ENCODE measurements at regions not wholly inside any gene's neighbourhood (a gene's known extent, or its start where the extent isn't known, plus 50 kb on each side); places are given as distances from the start of the nearest gene placed in this dataset.

DNA sequence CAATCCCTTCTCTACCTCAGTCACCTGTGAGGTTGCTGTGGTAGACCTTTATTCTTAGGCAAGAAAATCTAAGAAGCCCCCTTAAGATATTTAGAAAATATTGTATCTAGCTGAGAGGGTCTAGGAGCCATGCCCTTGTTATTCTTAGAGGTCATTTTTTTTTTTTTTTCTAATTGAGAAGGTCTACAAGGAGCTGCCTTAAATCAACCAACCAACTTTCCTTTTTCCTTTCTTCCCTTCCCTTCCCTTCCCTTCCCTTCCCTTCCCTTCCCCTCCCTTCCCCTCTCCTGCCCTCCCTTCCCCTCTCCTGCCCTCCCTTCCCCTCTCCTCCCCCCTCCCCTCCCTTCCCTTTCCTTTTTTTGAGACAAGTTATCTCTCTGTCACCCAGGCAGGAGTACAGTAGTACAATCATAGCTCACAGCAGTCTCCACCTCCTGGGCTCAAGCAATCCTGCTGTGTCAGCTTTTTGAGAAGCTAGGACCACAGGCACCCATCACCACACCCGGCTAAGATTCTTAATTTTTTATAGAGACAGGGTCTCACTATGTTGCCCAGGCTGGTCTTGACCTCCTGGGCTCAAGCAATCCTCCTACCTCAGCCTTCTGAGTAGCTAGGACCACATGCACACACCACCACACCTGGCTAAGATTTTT is 668.4 kb upstream of the FBXO33 start:
- no peak for TF ChIP-seq CTCF (IDR thresholded peaks at IDR 0.05 in 8 of 11, conservative IDR thresholded peaks at IDR 0.05 in 3 of 11)
- no peak for TF ChIP-seq POLR2A (IDR thresholded peaks at IDR 0.05)
- no peak for TF ChIP-seq POLR2AphosphoS5 (IDR thresholded peaks at IDR 0.05)
